ENCODE measurements at regions not wholly inside any gene's neighbourhood (a gene's known extent, or its start where the extent isn't known, plus 50 kb on each side); places are given as distances from the start of the nearest gene placed in this dataset.

GRCh38 chr6:145159921-145160320, 575.4 kb downstream of the EPM2A start:
- no peak for DNase-seq (ENCODE audit: low read depth)

- DNase-seq (ENCODE audit: low read depth), result no peak
Observed at GRCh38 chr6:145161501-145161900, 573.8 kb downstream of the EPM2A start.

- no peak for DNase-seq (ENCODE audit: low read depth)
Observed at GRCh38 chr6:145169726-145170224, 565.5 kb downstream of the EPM2A start.

- no peak for DNase-seq (ENCODE audit: low read depth)
Observed at GRCh38 chr6:145175470-145175869, 559.9 kb downstream of the EPM2A start.

- no peak for DNase-seq (ENCODE audit: low read depth)
Observed at GRCh38 chr6:145178391-145178790, 556.9 kb downstream of the EPM2A start.

- no peak for DNase-seq (ENCODE audit: low read depth)
Observed at GRCh38 chr6:145187491-145188206, 547.7 kb downstream of the EPM2A start.

GRCh38 chr6:145189836-145190235, 545.5 kb downstream of the EPM2A start:
- no peak for DNase-seq (ENCODE audit: low read depth)

- no peak for DNase-seq (ENCODE audit: low read depth)
Observed at GRCh38 chr6:145194389-145194788, 540.9 kb downstream of the EPM2A start.

GRCh38 chr6:145199961-145200360, 535.4 kb downstream of the EPM2A start:
- DNase-seq (ENCODE audit: low read depth), result peak; percentile 9

- DNase-seq (ENCODE audit: low read depth), result no peak
Observed at GRCh38 chr6:145204301-145204700, 531.0 kb downstream of the EPM2A start.

- DNase-seq (ENCODE audit: low read depth), result peak; percentile 59
Observed at GRCh38 chr6:145206247-145206907, 528.9 kb downstream of the EPM2A start.

- DNase-seq (ENCODE audit: low read depth), result no peak
Observed at GRCh38 chr6:145208474-145208873, 526.8 kb downstream of the EPM2A start.

- no peak for DNase-seq (ENCODE audit: low read depth)
Observed at GRCh38 chr6:145209272-145209671, 526.0 kb downstream of the EPM2A start.

- DNase-seq (ENCODE audit: low read depth), result no peak
Observed at GRCh38 chr6:145212813-145213212, 522.5 kb downstream of the EPM2A start.

- DNase-seq (ENCODE audit: low read depth), result no peak
Observed at GRCh38 chr6:145213614-145214013, 521.7 kb downstream of the EPM2A start.

- DNase-seq (ENCODE audit: low read depth), result peak; percentile 24
Observed at GRCh38 chr6:145214570-145214969, 520.8 kb downstream of the EPM2A start.

GRCh38 chr6:145224450-145224849, 510.9 kb downstream of the EPM2A start:
- no peak for DNase-seq (ENCODE audit: low read depth)

- DNase-seq (ENCODE audit: low read depth), result no peak
Observed at GRCh38 chr6:145225500-145225899, 509.8 kb downstream of the EPM2A start.

- DNase-seq (ENCODE audit: low read depth), result no peak
Observed at GRCh38 chr6:145227593-145227992, 507.7 kb downstream of the EPM2A start.

- no peak for DNase-seq (ENCODE audit: low read depth)
Observed at GRCh38 chr6:145228962-145229582, 506.2 kb downstream of the EPM2A start.

- no peak for DNase-seq (ENCODE audit: low read depth)
Observed at GRCh38 chr6:145233955-145234354, 501.4 kb downstream of the EPM2A start.

- no peak for DNase-seq (ENCODE audit: low read depth)
Observed at GRCh38 chr6:145235207-145235606, 500.1 kb downstream of the EPM2A start.

- DNase-seq (ENCODE audit: low read depth), result no peak
Observed at GRCh38 chr6:145238787-145239186, 496.5 kb downstream of the EPM2A start.

Measured in stromal cell of bone marrow (primary cell).